SIG-M5 treated with dmso at 0.1 percent for 504 hours (cell line): ENCODE measurements at regions not wholly inside any gene's neighbourhood (a gene's known extent, or its start where the extent isn't known, plus 50 kb on each side); places are given as distances from the start of the nearest gene placed in this dataset.

ENCODE experiments used
- DNase-seq: peaks from one replicate; lab custom pipeline; 2025; ENCODE audit not compliant: unreplicated experiment; lab: John Stamatoyannopoulos, UW

DNA sequence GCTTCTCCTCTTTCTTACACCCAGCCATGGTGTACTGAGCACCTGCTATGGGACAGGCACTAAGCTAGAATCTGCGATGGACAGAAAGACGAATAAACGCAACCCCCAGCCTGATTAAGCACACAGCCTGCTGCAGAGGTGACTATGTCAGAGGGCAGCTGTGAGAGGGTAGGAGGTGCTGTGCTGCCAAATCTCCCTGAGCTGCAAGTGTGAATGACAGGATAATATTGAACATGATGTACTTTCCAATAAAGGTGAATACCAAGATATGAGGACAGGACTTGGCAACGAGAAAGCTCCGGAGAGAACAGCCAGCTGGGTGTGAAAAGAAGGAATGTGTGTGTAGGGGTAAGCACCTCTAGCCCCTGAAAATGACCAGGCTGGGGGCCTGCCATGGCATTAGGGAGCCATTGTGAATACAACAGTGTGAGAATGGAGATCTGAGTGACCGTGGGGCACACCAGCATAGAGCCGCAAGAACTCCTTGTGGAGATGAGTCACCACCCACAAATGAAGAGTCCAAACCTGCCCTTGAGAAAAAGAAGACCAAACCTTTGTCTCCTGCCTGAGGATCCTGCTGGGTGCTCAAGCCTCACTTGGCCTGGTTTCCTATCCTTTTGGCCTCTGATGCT lies 83.0 kb upstream of the ATF3 start:
- DNase-seq, result no peak

DNA sequence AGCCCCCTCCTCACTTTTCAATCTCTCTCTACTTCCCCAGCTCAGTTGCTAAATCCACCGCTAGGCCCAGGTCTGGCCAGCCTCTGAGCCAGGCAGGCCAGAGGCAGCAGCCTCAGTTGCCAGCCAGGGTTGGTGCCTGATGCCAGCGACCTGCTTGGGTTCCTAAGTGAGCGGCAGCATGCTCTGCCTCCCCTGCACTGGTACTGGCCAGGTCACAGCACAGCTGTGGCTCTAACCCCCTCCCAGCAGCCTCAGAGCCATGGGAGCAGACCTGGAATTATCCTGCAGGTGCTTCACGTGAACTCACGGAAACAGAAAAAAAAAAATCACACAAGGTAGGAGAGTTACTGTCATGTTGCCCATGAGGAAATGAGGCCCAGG lies 82.5 kb upstream of the ATF3 start:
- no peak for DNase-seq

DNA sequence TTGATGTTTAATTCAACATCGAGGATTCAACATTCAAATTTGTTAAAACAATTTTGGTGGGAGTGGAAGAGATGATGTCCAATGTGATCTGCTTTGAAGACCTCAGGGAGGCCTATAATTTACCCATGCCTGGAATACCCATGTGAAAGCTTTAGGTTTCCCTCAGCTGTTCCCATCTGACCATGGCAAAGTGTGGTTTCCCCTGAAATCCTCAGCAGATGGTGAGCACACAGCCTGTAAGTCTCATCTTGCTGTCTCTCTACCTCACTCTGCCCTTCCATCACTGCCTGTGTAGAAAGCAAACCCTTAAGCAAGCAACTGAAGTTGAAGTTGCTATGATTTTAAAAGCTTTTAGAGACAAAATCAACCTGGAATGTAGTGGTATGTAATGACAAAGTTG lies 80.1 kb upstream of the ATF3 start:
- no peak for DNase-seq

DNA sequence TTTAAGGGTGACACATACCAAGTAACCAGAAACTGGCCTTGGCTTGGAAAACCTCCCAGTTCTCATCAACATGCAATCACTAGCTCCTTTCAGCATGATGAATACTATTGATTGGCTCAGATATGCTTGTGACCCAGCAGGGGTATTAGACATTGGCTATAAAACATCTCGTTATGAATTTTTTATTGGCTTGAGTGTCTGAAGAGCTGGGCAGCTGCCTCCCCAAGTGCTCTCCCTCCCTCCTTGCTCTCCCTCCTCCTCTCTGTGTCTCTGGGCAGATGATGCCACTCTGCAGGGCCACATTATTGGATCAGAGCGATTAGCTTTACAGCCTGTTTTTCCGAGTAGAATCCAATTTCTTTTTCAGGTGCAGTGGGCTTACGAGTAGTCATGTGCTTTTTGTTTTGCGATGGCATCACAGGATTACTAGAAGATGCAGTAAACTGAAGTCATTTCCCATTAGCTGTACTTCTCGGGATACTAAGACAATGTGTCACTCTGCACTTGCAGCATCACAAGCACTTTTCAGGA lies 79.3 kb upstream of the ATF3 start:
- DNase-seq, result no peak

DNA sequence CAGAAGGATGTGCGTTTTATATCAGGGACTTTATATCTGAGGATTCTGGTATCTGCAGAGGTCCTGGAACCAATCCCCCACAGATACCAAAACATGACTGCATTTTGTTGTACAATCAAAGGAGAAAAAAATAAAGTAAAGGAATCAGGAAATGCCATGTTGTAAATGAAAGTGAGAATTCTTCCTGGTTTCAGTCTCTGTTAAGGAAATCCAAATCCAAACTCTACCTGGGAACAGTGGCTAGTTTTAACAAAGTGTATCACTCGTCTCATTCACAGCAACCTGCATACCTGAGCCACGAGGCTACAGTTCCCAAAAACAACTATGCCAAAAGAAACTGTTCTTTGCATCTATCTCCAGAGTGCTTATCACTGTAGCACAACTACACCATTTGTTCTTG lies 77.3 kb upstream of the ATF3 start:
- no peak for DNase-seq

DNA sequence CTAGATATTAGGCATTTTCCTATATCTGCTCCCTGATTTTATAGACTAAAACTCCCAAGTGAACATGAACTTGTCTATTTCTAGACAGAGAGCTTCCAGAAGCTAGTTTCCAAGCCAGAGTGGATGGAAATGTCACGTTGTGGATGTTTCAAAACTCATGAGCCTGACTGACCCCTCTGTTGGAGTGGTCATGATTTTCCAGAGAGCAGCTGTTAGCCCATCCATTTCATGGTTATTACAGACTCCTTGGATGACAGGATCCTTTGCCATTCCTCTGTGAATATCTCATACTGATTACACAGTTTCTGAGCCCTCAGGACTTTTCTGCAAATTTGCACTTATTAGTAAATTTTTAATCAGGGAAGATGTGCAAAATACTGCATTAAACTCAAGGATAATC lies 76.8 kb upstream of the ATF3 start:
- DNase-seq, result no peak

DNA sequence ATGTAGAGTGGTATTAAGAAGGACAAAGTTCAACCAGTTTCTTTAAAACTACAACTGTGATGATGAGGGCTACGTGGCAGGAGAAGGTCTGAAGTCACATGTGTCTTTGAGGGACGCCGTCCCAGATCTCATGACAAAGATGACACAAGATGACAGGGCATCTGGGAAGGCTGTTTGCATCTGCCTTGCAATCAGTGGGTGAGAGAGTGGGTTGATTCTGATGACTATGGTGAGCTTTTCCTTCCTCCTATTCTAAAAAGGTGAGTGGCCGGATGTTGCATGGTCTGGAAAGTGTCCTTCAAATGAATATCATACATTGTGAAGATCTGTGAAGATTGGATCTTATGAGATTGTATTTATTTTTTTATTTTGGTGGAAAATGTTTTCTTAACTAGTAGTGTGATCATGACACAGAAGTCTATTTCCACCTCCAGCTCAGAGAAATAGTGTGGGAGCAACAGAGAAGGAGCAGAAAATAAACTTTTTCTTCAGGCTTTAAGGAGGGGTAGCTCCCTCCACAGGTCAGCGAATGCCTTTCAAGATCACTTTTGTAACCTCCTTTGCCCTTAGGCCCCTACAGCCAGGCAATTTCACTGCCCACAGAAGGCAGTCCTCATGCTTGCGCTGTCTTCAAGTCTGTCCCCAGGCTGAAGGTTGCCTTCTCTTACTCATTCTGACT lies 76.0 kb upstream of the ATF3 start:
- no peak for DNase-seq

DNA sequence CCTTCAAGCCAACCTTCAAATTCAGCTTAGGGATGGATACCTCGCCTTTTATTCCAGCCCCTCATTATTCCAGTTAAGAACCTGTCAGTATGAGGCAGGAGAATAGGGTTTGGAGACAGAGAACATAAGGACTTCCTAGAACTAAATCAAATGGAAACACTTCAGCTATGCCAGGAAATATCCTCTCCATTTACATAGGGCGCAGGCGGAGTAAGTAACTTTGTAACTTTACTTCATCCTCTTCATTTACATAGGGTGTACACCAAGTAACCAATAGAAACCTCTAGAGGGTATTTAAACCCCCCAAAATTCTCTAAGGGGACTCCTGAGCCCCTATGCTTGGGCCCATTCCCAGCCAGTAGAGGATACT lies 75.4 kb upstream of the ATF3 start:
- DNase-seq, result no peak

DNA sequence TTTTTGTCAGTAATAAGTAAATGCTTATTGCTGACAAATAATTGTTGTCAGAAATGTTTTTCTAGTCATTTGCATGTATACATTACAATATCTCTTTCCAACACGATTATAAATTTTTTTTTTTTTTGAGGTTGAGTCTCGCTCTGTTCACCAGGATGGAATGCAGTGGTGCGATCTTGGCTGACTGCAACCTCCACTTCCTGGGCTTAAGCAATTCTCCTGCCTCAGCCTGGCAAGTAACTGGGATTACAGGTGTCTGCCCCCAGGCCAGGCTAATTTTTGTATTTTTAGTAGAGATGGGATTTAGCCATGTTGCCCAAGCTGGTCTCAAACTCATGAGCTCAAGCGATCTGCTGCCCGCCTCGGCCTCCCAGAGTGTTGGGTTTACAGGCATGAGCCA lies 72.0 kb upstream of the ATF3 start:
- DNase-seq, result no peak

DNA sequence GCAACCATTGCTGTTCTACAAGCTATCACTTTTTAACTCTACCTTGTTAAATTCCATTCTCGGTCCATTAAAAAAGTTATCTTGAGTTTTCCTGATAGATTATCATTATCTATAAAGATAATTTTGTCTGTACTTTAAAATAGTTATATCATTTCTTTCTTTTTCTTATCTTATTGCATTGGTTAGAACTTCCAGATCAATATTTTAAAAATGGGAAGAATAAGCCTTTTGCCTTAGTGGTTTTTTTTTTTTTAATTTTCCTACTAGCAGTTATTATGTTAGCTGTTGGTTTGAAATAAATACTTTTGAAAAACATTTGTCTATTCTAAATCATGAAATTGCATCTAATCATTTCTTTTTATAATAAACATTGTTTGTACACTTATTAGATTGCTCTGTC lies 71.0 kb upstream of the ATF3 start:
- DNase-seq, result no peak

DNA sequence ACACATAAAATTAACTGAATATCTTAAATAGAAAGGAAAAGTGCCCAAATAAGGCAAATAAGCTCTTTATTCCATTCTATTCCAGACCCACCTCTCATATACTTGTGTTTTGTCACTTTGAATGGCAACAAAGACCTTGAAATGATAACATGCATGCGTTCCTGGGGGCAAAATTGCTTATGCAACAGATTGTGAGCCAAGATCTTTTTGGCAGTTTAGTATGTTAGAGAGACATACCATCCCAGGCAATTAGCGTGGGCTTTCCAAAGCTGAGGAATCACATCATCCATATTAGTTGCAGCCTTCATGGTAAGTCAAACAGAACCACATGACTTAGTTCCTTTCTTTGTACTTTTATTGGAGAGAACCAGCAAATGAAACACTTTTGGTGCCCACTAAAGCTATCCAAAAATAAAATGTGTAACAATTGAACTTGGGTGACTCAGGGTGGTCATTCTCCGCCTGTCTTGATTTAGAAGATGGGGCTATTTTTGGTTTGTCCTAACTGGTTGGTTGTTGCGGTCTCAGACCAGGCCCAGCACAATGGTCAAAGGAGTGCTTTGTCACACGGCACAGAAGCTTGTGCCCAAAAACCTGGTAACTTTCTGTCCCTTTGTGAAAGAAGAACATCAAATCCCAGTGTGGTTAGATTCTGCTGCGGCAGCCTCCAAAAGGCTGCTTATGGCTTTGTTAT lies 68.7 kb upstream of the ATF3 start:
- DNase-seq, result no peak

DNA sequence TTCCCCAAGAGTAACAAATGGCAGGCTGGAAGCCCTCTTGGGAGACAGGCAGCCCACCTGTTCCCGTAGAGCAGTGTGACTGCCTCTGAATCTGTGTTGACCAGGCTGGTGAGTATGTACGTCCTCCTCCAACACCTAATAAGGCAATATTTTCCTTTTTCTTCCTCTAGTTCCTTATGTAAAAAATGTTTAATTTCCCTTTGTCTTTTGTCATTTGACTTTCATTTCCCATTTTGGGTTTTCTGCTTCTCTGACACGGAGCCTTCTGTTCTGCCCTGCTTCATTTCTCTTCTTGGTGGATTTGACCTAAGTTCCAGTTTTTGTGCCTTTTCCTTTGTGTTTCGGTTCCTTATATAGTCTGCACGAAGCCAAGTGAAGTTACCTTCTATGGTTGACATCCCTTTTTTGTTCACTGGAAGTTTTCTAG lies 65.8 kb upstream of the ATF3 start:
- peak; percentile 94 for DNase-seq

DNA sequence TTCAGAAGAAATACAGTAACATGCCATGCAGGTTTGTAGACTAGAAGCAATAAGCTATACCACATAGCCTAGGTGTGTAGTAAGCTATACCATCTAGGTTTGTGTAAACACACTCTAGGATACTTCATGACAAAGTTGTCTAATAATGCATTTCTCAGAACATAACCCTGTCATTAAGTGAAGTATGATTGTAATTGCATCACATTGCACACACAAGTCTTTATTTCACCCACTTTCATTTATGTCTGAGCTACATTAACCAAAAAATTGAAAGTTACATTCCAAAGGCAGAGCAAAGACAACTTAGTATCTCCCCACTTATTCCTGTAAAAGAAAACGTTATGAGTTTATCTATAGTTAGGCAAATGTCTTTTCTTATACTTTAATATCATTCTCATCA lies 64.5 kb upstream of the ATF3 start:
- DNase-seq, result no peak

DNA sequence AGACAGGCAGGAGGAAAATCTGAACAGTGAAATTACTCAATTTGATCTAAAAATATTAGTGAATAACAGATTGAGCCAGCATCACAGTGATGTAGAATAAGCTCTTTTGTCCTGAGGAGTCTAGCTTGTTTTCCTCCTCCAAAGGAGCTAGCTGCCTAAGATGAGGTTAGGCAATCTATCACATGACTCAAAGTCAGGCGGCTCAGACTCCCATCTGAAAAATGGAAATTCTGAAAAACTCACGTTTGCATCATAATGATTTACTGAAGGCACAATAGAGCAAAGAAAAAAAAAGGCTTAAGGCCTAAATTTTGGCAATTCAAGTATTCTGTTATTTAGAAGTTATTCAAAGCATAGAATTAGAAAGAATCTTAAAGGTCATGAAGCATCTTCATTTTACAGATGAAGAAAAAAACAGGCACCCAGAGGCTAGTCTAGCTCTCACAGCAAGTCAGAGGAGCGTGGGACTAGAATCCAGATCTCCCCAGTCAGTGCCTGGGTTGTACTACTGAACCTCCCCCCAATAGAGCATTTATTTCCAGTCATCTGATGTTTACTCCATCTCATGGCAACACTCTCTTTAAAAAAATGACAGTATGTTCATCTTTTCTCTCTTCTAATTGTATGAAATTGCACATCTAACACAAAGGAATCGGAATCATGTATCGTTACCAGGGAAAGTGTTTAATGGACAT lies 62.5 kb upstream of the ATF3 start:
- peak; percentile 34 for DNase-seq

DNA sequence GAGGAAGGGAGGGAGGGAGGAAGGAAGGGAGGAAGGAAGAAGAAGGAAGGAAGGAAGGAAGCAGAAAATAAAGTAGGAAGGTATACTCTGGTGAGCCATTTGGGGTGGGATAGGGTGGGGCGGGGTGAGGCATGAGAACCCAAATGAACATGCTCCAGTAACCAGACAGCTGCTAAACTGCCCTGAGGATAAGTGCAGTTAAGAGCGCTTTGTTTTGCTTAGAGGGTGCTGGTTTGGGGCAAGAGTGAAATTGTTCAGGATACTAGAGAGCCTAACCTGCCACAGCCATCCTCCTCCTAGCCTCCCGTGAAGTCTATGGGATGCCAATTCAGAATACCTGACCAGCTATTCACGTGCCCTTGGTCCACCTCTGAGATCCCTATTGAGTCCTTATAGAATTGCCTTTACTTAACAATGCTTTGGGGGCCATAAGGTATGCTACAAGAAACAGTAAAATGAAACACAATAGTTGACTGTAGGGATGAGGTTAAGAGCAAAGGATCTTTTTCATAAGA lies 59.0 kb upstream of the ATF3 start:
- no peak for DNase-seq

DNA sequence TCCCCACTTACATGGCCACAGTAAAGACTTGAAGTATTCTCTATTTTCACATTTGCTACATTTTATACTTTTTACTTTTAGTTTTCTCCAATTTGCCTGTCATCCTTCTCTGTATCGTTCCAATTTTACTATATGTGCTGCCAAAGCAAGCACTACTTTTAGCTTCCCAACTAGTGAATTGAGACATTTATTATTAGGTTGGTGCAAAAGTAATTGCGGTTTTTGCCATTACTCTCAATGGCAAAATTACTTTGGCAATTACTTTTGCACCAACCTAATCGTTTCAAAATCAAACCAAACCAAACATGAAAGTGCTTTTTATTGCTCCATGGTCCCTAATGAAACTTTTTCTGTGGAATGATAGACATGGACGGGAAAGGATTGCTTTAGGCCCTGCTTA lies 56.6 kb upstream of the ATF3 start:
- no peak for DNase-seq

DNA sequence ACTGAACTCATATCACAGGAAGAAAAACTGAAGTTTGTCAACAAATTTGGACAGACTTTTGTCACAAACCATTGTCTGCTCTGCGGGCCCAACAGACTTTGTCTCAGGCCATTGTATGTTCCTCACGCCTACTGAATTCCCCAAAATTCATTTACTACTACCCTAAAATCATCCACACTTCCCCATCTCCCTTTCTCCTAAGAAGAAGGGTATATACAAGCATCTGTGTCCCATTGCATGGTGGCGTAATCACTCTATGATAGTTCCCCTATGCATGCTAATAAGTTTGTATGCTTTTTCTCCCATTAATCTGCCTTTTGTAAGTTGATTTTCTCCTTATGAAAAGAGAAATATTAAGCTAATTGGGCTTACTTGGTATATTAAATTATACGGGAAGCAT lies 54.9 kb upstream of the ATF3 start:
- DNase-seq, result no peak

DNA sequence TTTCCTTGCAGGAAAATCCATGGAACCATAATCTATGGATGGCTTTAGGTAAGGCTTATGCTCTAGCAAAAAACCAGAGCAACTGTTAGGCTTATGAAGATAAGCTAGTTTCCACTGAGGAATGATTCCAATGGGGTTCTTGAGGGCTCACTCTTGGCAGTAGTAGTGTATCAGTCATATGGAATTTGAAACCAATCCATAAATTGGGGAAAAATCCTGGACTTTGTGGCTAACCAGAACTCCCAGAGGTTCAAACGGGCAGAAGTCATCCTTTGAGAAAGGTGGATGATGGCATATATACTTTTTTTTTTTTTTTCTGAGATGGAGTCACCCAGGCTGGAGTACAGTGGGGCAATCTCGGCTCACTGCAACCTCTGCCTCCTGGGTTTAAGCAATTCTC lies 54.2 kb upstream of the ATF3 start:
- no peak for DNase-seq

DNA sequence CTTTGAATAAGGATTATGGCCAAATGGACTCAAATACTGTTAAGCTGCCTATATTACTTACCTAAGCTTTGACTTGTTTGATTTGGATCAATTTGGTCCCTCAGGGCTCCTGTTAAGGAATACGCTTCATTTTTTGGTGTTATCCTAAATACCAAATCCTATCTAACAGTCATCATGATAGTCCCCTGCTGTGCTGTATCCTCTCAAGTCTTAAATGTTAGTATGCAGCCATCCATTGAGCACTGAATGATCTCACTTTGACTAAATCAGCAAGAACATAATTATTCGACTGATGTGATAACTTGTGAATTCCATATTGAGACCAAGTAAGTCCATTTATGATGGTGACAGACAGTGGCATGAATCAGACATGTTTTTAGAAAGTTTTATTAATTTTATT lies 53.1 kb upstream of the ATF3 start:
- no peak for DNase-seq

DNA sequence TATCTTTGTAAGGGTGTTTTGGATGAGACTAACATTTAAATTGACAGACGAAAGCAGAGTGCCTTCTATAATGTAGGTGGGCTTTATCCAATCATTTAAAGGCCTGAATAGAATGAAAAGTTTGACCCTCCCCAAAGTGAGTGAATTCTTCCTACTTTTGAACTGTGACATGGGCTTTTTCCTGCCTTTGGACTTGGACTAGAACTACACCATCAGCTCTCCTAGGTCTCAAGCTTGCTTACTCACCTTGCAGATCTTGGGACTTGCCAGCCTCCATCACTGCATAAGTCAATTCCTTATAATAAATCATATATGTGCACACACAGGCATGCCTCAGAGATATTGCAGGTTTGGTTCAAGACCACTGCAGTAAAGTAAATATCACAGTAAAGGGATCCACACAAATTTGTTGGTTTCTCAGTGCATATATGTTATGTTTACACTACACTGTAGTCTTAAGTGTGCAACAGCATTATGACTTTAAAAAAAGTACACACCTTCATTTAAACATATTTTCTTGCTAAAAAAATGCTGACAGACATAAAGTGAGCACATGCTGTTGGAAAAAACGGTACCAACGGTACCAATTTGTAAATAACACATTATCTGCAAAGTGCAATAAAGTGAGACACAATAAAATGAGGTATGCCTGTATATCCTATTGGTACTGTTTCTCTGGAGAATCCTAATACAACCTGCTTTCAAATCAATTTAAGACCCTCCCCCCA lies 51.6 kb upstream of the ATF3 start:
- DNase-seq, result no peak
